IMR-90 (cell line): ENCODE measurements at regions not wholly inside any gene's neighbourhood (a gene's known extent, or its start where the extent isn't known, plus 50 kb on each side); places are given as distances from the start of the nearest gene placed in this dataset.

Experiments
- ATAC-seq: fragments of 200-7000 bp; cut with Tn5 transposase; 2 replicates; pipeline ENCODE4 v1.9.1; 2020; ENCODE audit warnings: low read depth, mild to moderate bottlenecking, moderate library complexity
- BruUV-seq: library from RNA; stranded (reverse); fragments of 400-500 nt; replicated peaks from 2 replicates; lab custom pipeline; 2021; lab: Mats Ljungman, UMichigan
- CTCF ChIA-PET: fragments of 300-600 bp; formaldehyde crosslinking; extraction: SDS; loops from one replicate; lab custom pipeline; 2021; ENCODE audit warnings: antibody characterized with exemption; lab: Yijun Ruan, JAX
- POLR2A ChIA-PET: fragments of 300-600 bp; sonication (Branson Sonifier 250); formaldehyde crosslinking; loops from one replicate; lab custom pipeline; 2022; ENCODE audit warnings: antibody characterized with exemption; ENCODE audit not compliant: unreplicated experiment; lab: Charles Lee
- DNase-seq: peaks from one replicate; pipeline ENCODE4 v3.0.0; 2013
- H2AFZ ChIP-seq: replicated peaks from 2 replicates; pipeline ENCODE3; 2013; ENCODE audit warnings: low read length, mild to moderate bottlenecking; ENCODE audit not compliant: poor library complexity
- H2AK5ac ChIP-seq: 2 replicates; pipeline ENCODE4 v1.6.1; 2013; ENCODE audit warnings: low read depth, low read length, inconsistent platforms
- H2AK9ac ChIP-seq: replicated peaks from 2 replicates; pipeline ENCODE3; 2013; ENCODE audit warnings: mild to moderate bottlenecking, low read depth, low read length, moderate library complexity; ENCODE audit not compliant: poor library complexity
- H2BK120ac ChIP-seq: 2 replicates; pipeline ENCODE4 v1.6.1; 2013; ENCODE audit warnings: low read depth, low read length, inconsistent platforms
- H2BK15ac ChIP-seq: 3 replicates; pipeline ENCODE4 v1.6.1; 2013; ENCODE audit warnings: low read depth, low read length, inconsistent platforms
- H2BK20ac ChIP-seq: 2 replicates; pipeline ENCODE4 v1.6.1; 2013; ENCODE audit warnings: low read depth, mild to moderate bottlenecking, inconsistent platforms, low read length, moderate library complexity
- H2BK5ac ChIP-seq: 2 replicates; pipeline ENCODE4 v1.6.1; 2013; ENCODE audit warnings: mild to moderate bottlenecking, low read depth, low read length, inconsistent platforms; ENCODE audit not compliant: poor library complexity, severe bottlenecking
- H3K14ac ChIP-seq: replicated peaks from 2 replicates; pipeline ENCODE4 v1.6.1; 2013; ENCODE audit warnings: low read depth, low read length, inconsistent platforms
- H3K18ac ChIP-seq: 2 replicates; pipeline ENCODE4 v1.6.1; 2013; ENCODE audit warnings: low read depth, low read length, control low read depth
- H3K23ac ChIP-seq: 2 replicates; pipeline ENCODE4 v1.6.1; 2013; ENCODE audit warnings: low read depth, low read length, inconsistent platforms
- H3K27ac ChIP-seq: 2 replicates; pipeline ENCODE4 v1.5.1; 2013; ENCODE audit warnings: mild to moderate bottlenecking, control low read depth, low read length; ENCODE audit not compliant: insufficient read depth
- H3K27me3 ChIP-seq: 2 replicates; pipeline ENCODE4 v1.6.1; 2013; ENCODE audit warnings: low read length; ENCODE audit not compliant: control insufficient read depth, insufficient read depth
- H3K36me3 ChIP-seq: 2 replicates; pipeline ENCODE4 v1.6.1; 2013; ENCODE audit warnings: low read length, mixed read lengths; ENCODE audit not compliant: control insufficient read depth, insufficient read depth
- H3K4ac ChIP-seq: 2 replicates; pipeline ENCODE4 v1.6.1; 2013; ENCODE audit warnings: low read depth, low read length, inconsistent platforms
- H3K4me1 ChIP-seq: 2 replicates; pipeline ENCODE4 v1.6.1; 2013; ENCODE audit warnings: low read length, mixed read lengths; ENCODE audit not compliant: control insufficient read depth, insufficient read depth
- H3K4me2 ChIP-seq: 2 replicates; pipeline ENCODE4 v1.6.1; 2013; ENCODE audit warnings: low read depth, mild to moderate bottlenecking, control low read depth, low read length, moderate library complexity
- H3K4me3 ChIP-seq: 2 replicates; pipeline ENCODE4 v1.5.1; 2013; ENCODE audit warnings: low read depth, mild to moderate bottlenecking, control low read depth, low read length, moderate library complexity; ENCODE audit not compliant: insufficient read depth
- H3K56ac ChIP-seq: 2 replicates; pipeline ENCODE4 v1.6.1; 2013; ENCODE audit warnings: low read length, inconsistent platforms; ENCODE audit not compliant: insufficient read depth; ENCODE audit errors: extremely low read depth
- H3K79me1 ChIP-seq, 2 experiments: 2 replicates each; pipeline ENCODE4 v1.6.1; 2013; ENCODE audit warnings: low read length in 2 of 2, inconsistent platforms in 1 of 2, low read depth in 1 of 2
- H3K9ac ChIP-seq: 2 replicates; pipeline ENCODE4 v1.6.1; 2013; ENCODE audit warnings: low read depth, low read length, control low read depth
- H3K9me1 ChIP-seq: 2 replicates; pipeline ENCODE4 v1.6.1; 2013; ENCODE audit warnings: low read length, inconsistent platforms; ENCODE audit not compliant: insufficient read depth
- H3K9me3 ChIP-seq: 2 replicates; pipeline ENCODE4 v1.6.1; 2013; ENCODE audit warnings: low read length; ENCODE audit not compliant: control insufficient read depth, insufficient read depth
- H4K20me1 ChIP-seq: 2 replicates; pipeline ENCODE4 v1.6.1; 2013; ENCODE audit warnings: low read length, inconsistent platforms; ENCODE audit not compliant: insufficient read depth
- H4K5ac ChIP-seq: 2 replicates; pipeline ENCODE4 v1.6.1; 2013; ENCODE audit warnings: mild to moderate bottlenecking, low read depth, low read length, control low read depth
- H4K8ac ChIP-seq, 2 experiments: 2 replicates each; pipeline ENCODE4 v1.6.1; 2013; ENCODE audit warnings: low read depth in 2 of 2, low read length in 2 of 2, control low read depth in 1 of 2, inconsistent platforms in 1 of 2
- H4K91ac ChIP-seq: 2 replicates; pipeline ENCODE4 v1.6.1; 2013; ENCODE audit warnings: low read depth, low read length, inconsistent platforms; ENCODE audit not compliant: insufficient read depth
- BHLHE40 ChIP-seq: fragments of 150-350 bp; IDR thresholded peaks from 2 replicates; pipeline ENCODE4 v1.6.1; 2016; ENCODE audit warnings: mild to moderate bottlenecking, low read depth, low read length
- CEBPB ChIP-seq: IDR thresholded peaks from 2 replicates; pipeline ENCODE4 v1.6.1; 2012; ENCODE audit warnings: low read depth, low read length, improper control_type of control experiment
- CHD1 ChIP-seq: IDR thresholded peaks from 2 replicates; pipeline ENCODE4 v1.6.1; 2012; ENCODE audit warnings: low read depth, low read length, improper control_type of control experiment
- ELK1 ChIP-seq: fragments of 150-350 bp; IDR thresholded peaks from 2 replicates; pipeline ENCODE4 v1.6.1; 2016; ENCODE audit warnings: low read depth, mild to moderate bottlenecking, low read length, moderate library complexity, borderline replicate concordance
- MAFK ChIP-seq: IDR thresholded peaks from 2 replicates; pipeline ENCODE4 v1.6.1; 2012; ENCODE audit warnings: low read depth, low read length, improper control_type of control experiment
- MAZ ChIP-seq: IDR thresholded peaks from 2 replicates; pipeline ENCODE4 v1.6.1; 2012; ENCODE audit warnings: low read depth, mild to moderate bottlenecking, low read length, improper control_type of control experiment, moderate library complexity, borderline replicate concordance
- NFE2L2 ChIP-seq: fragments of 150-350 bp; IDR thresholded peaks from 2 replicates; pipeline ENCODE4 v1.6.1; 2016; ENCODE audit warnings: low read depth, mild to moderate bottlenecking, low read length
- RAD21 ChIP-seq: IDR thresholded peaks from 2 replicates; pipeline ENCODE4 v1.6.1; 2012; ENCODE audit warnings: low read length, improper control_type of control experiment
- WGBS, 2 experiments: methylation state at CpG; one replicate each; pipeline versions ENCODE4 v1.1.5 to v1.1.7; 2013; ENCODE audit warnings: missing lambda C conversion rate in 2 of 2; ENCODE audit not compliant: insufficient read length in 1 of 2; ENCODE audit errors: extremely low coverage in 2 of 2; 5-methylcytosine and 5-hydroxymethylcytosine counted together
- dilution Hi-C: fragments of 300-500 bp; cut with HindIII; formaldehyde crosslinking; loops from one replicate; pipeline ENCODE4 v1.14.3; 2018; ENCODE audit warnings: low sequenced_read_pairs; ENCODE audit not compliant: unreplicated experiment
- in situ Hi-C: fragments of 300-500 bp; cut with MboI; formaldehyde crosslinking; loops from 3 replicates; pipeline ENCODE4 v1.14.3; 2019; ENCODE audit warnings: low sequenced_read_pairs, inconsistent platforms, mixed read lengths
- intact Hi-C: fragments of 100-400 bp; cut with micrococcal nuclease; formaldehyde crosslinking; loops from 2 replicates; pipeline ENCODE4 v1.10.0; 2022

GRCh38 chr10:55441777-55442176 lies 640.7 kb upstream of the PCDH15 start:
- Histone ChIP-seq H4K20me1 (no peaks in the 10 kb centered on the region), H3K4me3 (no peak overlapping the region), H3K4me2 (no peak overlapping the region), H3K9ac (no peak overlapping the region), H4K8ac (no peak overlapping the region), H3K23ac (no peak overlapping the region), H3K9me1 (no peaks in the 10 kb centered on the region), H3K18ac (no peak overlapping the region), H2BK20ac (no peak overlapping the region), H3K27me3 (no peaks in the 10 kb centered on the region), H3K36me3 (no peaks in the 10 kb centered on the region), H3K4ac (no peak overlapping the region), H3K9me3 (peaks cover 2% of the 10 kb centered on the region; the same call in 1 of the 2 replicates), H3K4me1 (no peaks in the 10 kb centered on the region), H2BK5ac (no peak overlapping the region), H2AK9ac (no peak overlapping the region), H2BK15ac (no peak overlapping the region), H4K91ac (no peak overlapping the region), H3K27ac (no peak overlapping the region), H4K5ac (no peak overlapping the region), H3K56ac (no peak overlapping the region), H2AFZ (no peak overlapping the region), H2AK5ac (no peak overlapping the region), H3K79me1 (no peaks in the 10 kb centered on the region), H2BK120ac (no peak overlapping the region), H3K14ac (no peak overlapping the region)
- no peak for ATAC-seq
- dilution Hi-C loops = no loop called here
- WGBS, 2 experiments = no CpG with 5 or more reads among the region's 2 CpGs
- CTCF ChIA-PET = no interaction called here
- TF ChIP-seq NFE2L2 = no peak
- no peak for TF ChIP-seq MAFK
- TF ChIP-seq MAZ = no peak
- TF ChIP-seq RAD21 = no peak
- no peak for TF ChIP-seq CEBPB
- no peak for TF ChIP-seq ELK1
- no peak for TF ChIP-seq CHD1
- TF ChIP-seq BHLHE40 = no peak
- intact Hi-C loops = no loop called here
- POLR2A ChIA-PET = no interaction called here
- in situ Hi-C loops = no loop called here
- no peak for DNase-seq
- no TSS peak for BruUV-seq
